ENCODE measurements at regions not wholly inside any gene's neighbourhood (a gene's known extent, or its start where the extent isn't known, plus 50 kb on each side); places are given as distances from the start of the nearest gene placed in this dataset.

- Histone ChIP-seq H4K20me1 (ENCODE audit: control insufficient read depth, insufficient read depth, low read depth, low read length) (no peaks in the 10 kb centered on the region), H3K79me2 (ENCODE audit: control insufficient read depth, low read length) (no peaks in the 10 kb centered on the region), H3K4me3 (ENCODE audit: low read length) (no peak overlapping the region), H3F3A (ENCODE audit: control insufficient read depth, insufficient read depth) (no peaks in the 10 kb centered on the region), H3K27me3 (ENCODE audit: control insufficient read depth, low read length) (no peaks in the 10 kb centered on the region), H3K9me3 (ENCODE audit: control insufficient read depth, insufficient read depth, low read length) (no peaks in the 10 kb centered on the region), H3K4me2 (ENCODE audit: low read length) (no peak overlapping the region), H3K4me1 (ENCODE audit: control insufficient read depth, low read length) (no peaks in the 10 kb centered on the region), H3K9me2 (replicated peaks; ENCODE audit: control insufficient read depth, low read length) (no peaks in the 10 kb centered on the region), H3K36me3 (ENCODE audit: control insufficient read depth, low read length) (no peaks in the 10 kb centered on the region), H3K27ac (ENCODE audit: low read depth, low read length) (no peak overlapping the region)
- no peak for TF ChIP-seq CTCF (IDR thresholded peaks at IDR 0.05; ENCODE audit: low read depth, low read length, poor library complexity, severe bottlenecking)
- no peak for TF ChIP-seq EZH2phosphoT487 (IDR thresholded peaks at IDR 0.05; ENCODE audit: borderline replicate concordance, low read length)
Measured at GRCh38 chr4:123017636-123018395, 95.4 kb upstream of the NUDT6 start.

- TF ChIP-seq CTCF (IDR thresholded peaks at IDR 0.05; ENCODE audit: low read depth, low read length, poor library complexity, severe bottlenecking) = no peak
- TF ChIP-seq EZH2phosphoT487 (IDR thresholded peaks at IDR 0.05; ENCODE audit: borderline replicate concordance, low read length) = no peak
- Histone ChIP-seq H3K4me1 (ENCODE audit: control insufficient read depth, low read length) (no peaks in the 10 kb centered on the region), H4K20me1 (ENCODE audit: control insufficient read depth, insufficient read depth, low read depth, low read length) (no peaks in the 10 kb centered on the region), H3K4me2 (ENCODE audit: low read length) (no peak overlapping the region), H3K27me3 (ENCODE audit: control insufficient read depth, low read length) (no peaks in the 10 kb centered on the region), H3K4me3 (ENCODE audit: low read length) (no peak overlapping the region), H3K27ac (ENCODE audit: low read depth, low read length) (no peak overlapping the region), H3F3A (ENCODE audit: control insufficient read depth, insufficient read depth) (no peaks in the 10 kb centered on the region), H3K79me2 (ENCODE audit: control insufficient read depth, low read length) (no peaks in the 10 kb centered on the region), H3K9me3 (ENCODE audit: control insufficient read depth, insufficient read depth, low read length) (no peaks in the 10 kb centered on the region), H3K9me2 (replicated peaks; ENCODE audit: control insufficient read depth, low read length) (no peaks in the 10 kb centered on the region), H3K36me3 (ENCODE audit: control insufficient read depth, low read length) (no peaks in the 10 kb centered on the region)
Measured at GRCh38 chr4:123018396-123018775, 96.0 kb upstream of the NUDT6 start.

- Histone ChIP-seq H3K4me3 (ENCODE audit: low read length) (no peak overlapping the region), H3K27ac (ENCODE audit: low read depth, low read length) (no peak overlapping the region)
- TF ChIP-seq EZH2phosphoT487 (IDR thresholded peaks at IDR 0.05; ENCODE audit: borderline replicate concordance, low read length) (no peak), CTCF (IDR thresholded peaks at IDR 0.05; ENCODE audit: low read depth, low read length, poor library complexity, severe bottlenecking) (no peak)
Measured at GRCh38 chr4:123020285-123020684, 97.9 kb upstream of the NUDT6 start.

More at GRCh38 chr4:123020285-123020684, 97.9 kb upstream of the NUDT6 start:
- H3K9me3 ChIP-seq (ENCODE audit: control insufficient read depth, insufficient read depth, low read length) = no peaks in the 10 kb centered on the region
- no peak overlapping the region for H3K4me2 ChIP-seq (ENCODE audit: low read length)
- H3K9me2 ChIP-seq (replicated peaks; ENCODE audit: control insufficient read depth, low read length) = no peaks in the 10 kb centered on the region
- H3F3A ChIP-seq (ENCODE audit: control insufficient read depth, insufficient read depth) = no peaks in the 10 kb centered on the region
- no peaks in the 10 kb centered on the region for H3K36me3 ChIP-seq (ENCODE audit: control insufficient read depth, low read length)
- H3K4me1 ChIP-seq (ENCODE audit: control insufficient read depth, low read length) = no peaks in the 10 kb centered on the region
- H4K20me1 ChIP-seq (ENCODE audit: control insufficient read depth, insufficient read depth, low read depth, low read length) = no peaks in the 10 kb centered on the region
- H3K27me3 ChIP-seq (ENCODE audit: control insufficient read depth, low read length) = no peaks in the 10 kb centered on the region
- no peaks in the 10 kb centered on the region for H3K79me2 ChIP-seq (ENCODE audit: control insufficient read depth, low read length)
